ENCODE measurements at regions not wholly inside any gene's neighbourhood (a gene's known extent, or its start where the extent isn't known, plus 50 kb on each side); places are given as distances from the start of the nearest gene placed in this dataset.

DNA sequence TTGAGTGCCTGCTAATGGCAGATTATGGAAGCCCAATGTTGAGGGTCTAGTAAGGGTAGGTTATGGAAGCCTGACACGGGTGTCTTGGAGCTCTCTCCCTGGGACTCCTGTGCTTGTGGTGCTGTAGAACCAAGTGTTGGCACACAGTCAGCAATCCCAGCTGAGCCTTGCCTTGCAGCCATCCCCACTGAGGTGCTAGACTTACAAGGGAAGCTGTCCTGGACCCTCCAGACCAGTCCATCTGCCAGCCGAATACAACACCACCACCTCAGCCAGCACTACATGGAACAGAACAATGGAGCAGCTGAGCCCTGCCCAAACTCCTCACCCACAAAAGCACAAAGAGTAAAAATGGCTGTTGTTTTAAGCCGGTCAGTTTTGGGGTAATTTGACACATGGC is 90.5 kb upstream of the DNAH5 start:
- Histone ChIP-seq H3K4me3 (ENCODE audit: low read length) (no peak overlapping the region), H3K4me1 (ENCODE audit: control insufficient read depth, insufficient read depth, low read length) (peaks cover 13% of the 10 kb centered on the region), H3K9ac (ENCODE audit: extremely low read depth, low read length, poor library complexity, severe bottlenecking) (no peak overlapping the region), H3K27me3 (ENCODE audit: control insufficient read depth, insufficient read depth, low read length, poor library complexity, severe bottlenecking) (peaks cover 35% of the 10 kb centered on the region), H3K36me3 (ENCODE audit: control insufficient read depth, insufficient read depth, low read length) (no peaks in the 10 kb centered on the region), H3K27ac (ENCODE audit: low read depth, low read length) (no peak overlapping the region), H3K9me3 (ENCODE audit: control insufficient read depth, low read length) (no peaks in the 10 kb centered on the region)
- DNase-seq = peak; percentile 63
- Mint-ChIP-seq H3K27me3 (ENCODE audit: insufficient read depth) (peaks cover 35% of the 10 kb centered on the region), H3K4me3 (no peak overlapping the region), H3K4me1 (peaks cover 43% of the 10 kb centered on the region), H3K27ac (peak overlapping the region; percentile 91), H3K9me3 (no peaks in the 10 kb centered on the region), H3K36me3 (ENCODE audit: low read depth) (no peaks in the 10 kb centered on the region)
- TF ChIP-seq, protein P1, sequence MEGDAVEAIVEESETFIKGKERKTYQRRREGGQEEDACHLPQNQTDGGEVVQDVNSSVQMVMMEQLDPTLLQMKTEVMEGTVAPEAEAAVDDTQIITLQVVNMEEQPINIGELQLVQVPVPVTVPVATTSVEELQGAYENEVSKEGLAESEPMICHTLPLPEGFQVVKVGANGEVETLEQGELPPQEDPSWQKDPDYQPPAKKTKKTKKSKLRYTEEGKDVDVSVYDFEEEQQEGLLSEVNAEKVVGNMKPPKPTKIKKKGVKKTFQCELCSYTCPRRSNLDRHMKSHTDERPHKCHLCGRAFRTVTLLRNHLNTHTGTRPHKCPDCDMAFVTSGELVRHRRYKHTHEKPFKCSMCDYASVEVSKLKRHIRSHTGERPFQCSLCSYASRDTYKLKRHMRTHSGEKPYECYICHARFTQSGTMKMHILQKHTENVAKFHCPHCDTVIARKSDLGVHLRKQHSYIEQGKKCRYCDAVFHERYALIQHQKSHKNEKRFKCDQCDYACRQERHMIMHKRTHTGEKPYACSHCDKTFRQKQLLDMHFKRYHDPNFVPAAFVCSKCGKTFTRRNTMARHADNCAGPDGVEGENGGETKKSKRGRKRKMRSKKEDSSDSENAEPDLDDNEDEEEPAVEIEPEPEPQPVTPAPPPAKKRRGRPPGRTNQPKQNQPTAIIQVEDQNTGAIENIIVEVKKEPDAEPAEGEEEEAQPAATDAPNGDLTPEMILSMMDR (conservative IDR thresholded peaks at IDR 0.05) = no peak
- 76 to 92% methylated on average over 2 to 3 of the region's 3 CpGs for WGBS, 2 experiments (ENCODE audit: insufficient coverage in 1 of 2, insufficient read length in 1 of 2)

DNA sequence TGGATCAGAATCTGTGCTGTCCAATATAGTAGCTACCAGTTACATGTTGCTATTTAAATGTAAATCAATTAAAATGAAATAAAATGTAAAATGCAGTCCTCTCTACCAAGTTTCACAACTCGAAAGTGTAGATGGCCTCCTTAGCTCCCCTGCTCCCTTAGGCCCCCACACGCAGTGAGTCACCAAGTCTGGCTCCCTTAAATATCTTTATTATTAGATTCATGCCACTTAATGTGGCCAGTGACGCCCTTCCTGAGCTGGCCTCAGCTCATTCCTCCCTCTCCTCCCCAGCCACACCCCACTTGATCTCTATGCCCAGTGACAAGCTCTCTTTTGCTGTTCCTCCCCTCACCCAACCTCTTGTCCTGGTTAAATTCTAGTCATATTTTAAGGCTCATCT is 88.4 kb upstream of the DNAH5 start:
- no peak overlapping the region for H3K9ac ChIP-seq (ENCODE audit: extremely low read depth, low read length, poor library complexity, severe bottlenecking)
- H3K9me3 Mint-ChIP-seq = no peaks in the 10 kb centered on the region
- H3K9me3 ChIP-seq (ENCODE audit: control insufficient read depth, low read length) = no peaks in the 10 kb centered on the region
- H3K36me3 Mint-ChIP-seq (ENCODE audit: low read depth) = no peaks in the 10 kb centered on the region
- DNase-seq = no peak
- peaks cover 30% of the 10 kb centered on the region for H3K4me1 Mint-ChIP-seq
- H3K27me3 Mint-ChIP-seq (ENCODE audit: insufficient read depth) = peaks cover 37% of the 10 kb centered on the region
- no peak overlapping the region for H3K27ac ChIP-seq (ENCODE audit: low read depth, low read length)
- 65 to 88% methylated on average over 3 of the region's 3 CpGs for WGBS, 2 experiments (ENCODE audit: insufficient coverage in 1 of 2, insufficient read length in 1 of 2)
- peaks cover 5% of the 10 kb centered on the region for H3K4me1 ChIP-seq (ENCODE audit: control insufficient read depth, insufficient read depth, low read length)
- no peaks in the 10 kb centered on the region for H3K36me3 ChIP-seq (ENCODE audit: control insufficient read depth, insufficient read depth, low read length)
- H3K27me3 ChIP-seq (ENCODE audit: control insufficient read depth, insufficient read depth, low read length, poor library complexity, severe bottlenecking) = peaks cover 41% of the 10 kb centered on the region
- no peak overlapping the region for H3K27ac Mint-ChIP-seq
- no peak overlapping the region for H3K4me3 Mint-ChIP-seq
- TF ChIP-seq, protein P1 (conservative IDR thresholded peaks at IDR 0.05) = no peak
- no peak overlapping the region for H3K4me3 ChIP-seq (ENCODE audit: low read length)

DNA sequence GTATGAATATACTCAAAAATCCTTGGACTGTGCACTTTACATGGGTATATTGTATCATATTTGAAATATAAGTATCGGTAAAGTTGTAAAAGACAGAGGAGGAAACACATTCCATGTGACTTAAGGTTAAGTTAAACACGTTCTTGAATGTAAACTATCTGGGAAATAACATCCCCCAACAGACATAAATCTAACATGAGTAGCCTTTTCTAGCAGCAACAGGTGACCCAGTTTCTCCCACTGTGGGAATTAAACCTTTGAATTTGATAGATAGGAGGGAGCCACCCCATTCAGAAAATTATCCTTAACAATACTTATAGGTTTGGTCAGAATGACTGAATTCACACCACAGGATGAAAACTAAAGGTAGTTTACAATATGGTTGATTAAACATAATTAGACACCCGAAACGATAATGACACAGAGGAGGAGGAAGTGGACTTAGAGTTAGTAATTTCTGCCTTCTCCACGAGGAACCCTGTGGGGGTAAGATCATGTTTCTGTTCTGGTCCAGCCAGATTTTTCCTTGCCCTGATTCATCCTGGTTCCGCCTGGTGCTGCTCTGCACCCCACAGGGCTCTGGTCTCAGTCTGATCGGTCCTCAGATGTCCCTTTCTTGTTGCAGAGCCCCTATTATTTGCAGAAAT is 84.6 kb upstream of the DNAH5 start:
- TF ChIP-seq, protein P1 (conservative IDR thresholded peaks at IDR 0.05) = no peak
- no peak for DNase-seq
- Mint-ChIP-seq H3K27ac (no peak overlapping the region), H3K4me3 (no peak overlapping the region), H3K27me3 (ENCODE audit: insufficient read depth) (peaks cover 17% of the 10 kb centered on the region), H3K9me3 (no peaks in the 10 kb centered on the region), H3K36me3 (ENCODE audit: low read depth) (no peaks in the 10 kb centered on the region), H3K4me1 (no peaks in the 10 kb centered on the region)
- no peaks in the 10 kb centered on the region for H3K4me1 ChIP-seq (ENCODE audit: control insufficient read depth, insufficient read depth, low read length)
- H3K27me3 ChIP-seq (ENCODE audit: control insufficient read depth, insufficient read depth, low read length, poor library complexity, severe bottlenecking) = peaks cover 19% of the 10 kb centered on the region
- H3K27ac ChIP-seq (ENCODE audit: low read depth, low read length) = no peak overlapping the region
- no peak overlapping the region for H3K9ac ChIP-seq (ENCODE audit: extremely low read depth, low read length, poor library complexity, severe bottlenecking)
- no peaks in the 10 kb centered on the region for H3K9me3 ChIP-seq (ENCODE audit: control insufficient read depth, low read length)
- H3K36me3 ChIP-seq (ENCODE audit: control insufficient read depth, insufficient read depth, low read length) = no peaks in the 10 kb centered on the region
- 84 to 93% methylated on average over 4 to 6 of the region's 7 CpGs for WGBS, 2 experiments (ENCODE audit: insufficient coverage in 1 of 2, insufficient read length in 1 of 2)
- no peak overlapping the region for H3K4me3 ChIP-seq (ENCODE audit: low read length)

Measured in endodermal cell (in vitro differentiated cells).